ENCODE measurements at regions not wholly inside any gene's neighbourhood (a gene's known extent, or its start where the extent isn't known, plus 50 kb on each side); places are given as distances from the start of the nearest gene placed in this dataset.

DNA sequence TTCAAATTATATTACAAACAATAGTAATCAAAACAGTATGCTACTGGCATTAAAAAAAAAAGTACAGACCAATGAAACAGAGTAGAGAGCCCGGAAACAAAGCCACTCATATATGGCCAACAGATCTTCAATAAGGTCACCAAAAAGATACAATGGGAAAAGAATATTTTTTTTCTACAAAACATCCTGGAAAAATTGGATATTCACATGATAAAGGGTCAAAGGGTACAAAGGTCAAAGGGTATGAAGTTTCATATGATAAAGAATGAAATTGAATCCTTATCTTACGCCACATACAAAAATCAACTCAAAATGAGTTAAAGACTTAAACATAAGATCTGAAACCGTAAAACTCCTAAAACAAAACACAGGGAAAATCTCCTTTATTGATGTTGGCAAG lies 168.5 kb upstream of the PELI2 start:
- Histone ChIP-seq H4K20me1 (ENCODE audit: insufficient read depth, low read length) (no peaks in the 10 kb centered on the region), H3K4ac (ENCODE audit: low read depth, low read length) (no peak overlapping the region), H2BK20ac (ENCODE audit: low read depth, low read length) (no peak overlapping the region), H4K91ac (ENCODE audit: insufficient read depth, low read depth, low read length) (no peak overlapping the region), H2AK5ac (ENCODE audit: low read depth, low read length) (no peak overlapping the region), H3K79me1 (ENCODE audit: low read depth in 1 of 2, low read length in 2 of 2) (no peaks in the 10 kb centered on the region), H3K18ac (ENCODE audit: low read depth, low read length) (no peak overlapping the region), H3K27me3 (ENCODE audit: control insufficient read depth, insufficient read depth, low read length) (peaks cover 13% of the 10 kb centered on the region), H3K27ac (ENCODE audit: insufficient read depth, low read length) (no peak overlapping the region), H3K23ac (ENCODE audit: low read depth, low read length) (no peak overlapping the region), H2BK120ac (ENCODE audit: low read depth, low read length) (no peak overlapping the region), H3K14ac (replicated peaks; ENCODE audit: low read depth, low read length) (no peak overlapping the region), H3K4me1 (ENCODE audit: control insufficient read depth, insufficient read depth, low read length) (no peaks in the 10 kb centered on the region), H2AFZ (replicated peaks; ENCODE audit: low read length, poor library complexity) (no peak overlapping the region), H3K9ac (ENCODE audit: low read depth, low read length) (no peak overlapping the region), H3K9me3 (ENCODE audit: control insufficient read depth, insufficient read depth, low read length) (no peaks in the 10 kb centered on the region; the same call in 1 of the 2 replicates), H2BK5ac (ENCODE audit: low read depth, low read length, poor library complexity, severe bottlenecking) (no peak overlapping the region), H3K4me2 (ENCODE audit: low read depth, low read length) (no peak overlapping the region), H3K56ac (ENCODE audit: extremely low read depth, insufficient read depth, low read length) (no peak overlapping the region), H4K5ac (ENCODE audit: low read depth, low read length) (no peak overlapping the region), H4K8ac (ENCODE audit: low read depth in 2 of 2, low read length in 2 of 2) (no peak overlapping the region), H2AK9ac (replicated peaks; ENCODE audit: low read depth, low read length, poor library complexity) (no peak overlapping the region), H2BK15ac (ENCODE audit: low read depth, low read length) (no peak overlapping the region), H3K9me1 (ENCODE audit: insufficient read depth, low read length) (no peaks in the 10 kb centered on the region), H3K4me3 (ENCODE audit: insufficient read depth, low read depth, low read length) (no peak overlapping the region), H3K36me3 (ENCODE audit: control insufficient read depth, insufficient read depth, low read length) (no peaks in the 10 kb centered on the region)
- no CpG with 5 or more reads among the region's 3 CpGs for WGBS, 2 experiments (ENCODE audit: extremely low coverage in 2 of 2, insufficient read length in 1 of 2)
- dilution Hi-C loops (cut with HindIII; ENCODE audit: low sequenced_read_pairs, unreplicated experiment) (no loop called here), in situ Hi-C loops (cut with MboI; ENCODE audit: low sequenced_read_pairs) (no loop called here), intact Hi-C loops (cut with micrococcal nuclease) (no loop called here)
- no TSS peak for BruUV-seq (replicated peaks)
- no peak for ATAC-seq (ENCODE audit: low read depth)
- no peak for DNase-seq
- ChIA-PET POLR2A (ENCODE audit: unreplicated experiment) (no interaction called here), CTCF (no interaction called here)
- TF ChIP-seq RAD21 (IDR thresholded peaks at IDR 0.05; ENCODE audit: low read length) (no peak), FOS (IDR thresholded peaks at IDR 0.05; ENCODE audit: low read depth, low read length) (no peak), RFX5 (IDR thresholded peaks at IDR 0.05; ENCODE audit: low read depth, low read length) (no peak), CEBPB (IDR thresholded peaks at IDR 0.05; ENCODE audit: low read depth, low read length) (no peak), CHD1 (IDR thresholded peaks at IDR 0.05; ENCODE audit: low read depth, low read length) (no peak), SMC3 (IDR thresholded peaks at IDR 0.05; ENCODE audit: low read depth, low read length) (no peak), MXI1 (IDR thresholded peaks at IDR 0.05; ENCODE audit: borderline replicate concordance, low read depth, low read length) (no peak), MAFK (IDR thresholded peaks at IDR 0.05; ENCODE audit: low read depth, low read length) (no peak)
- TF ChIP-seq, protein P1, sequence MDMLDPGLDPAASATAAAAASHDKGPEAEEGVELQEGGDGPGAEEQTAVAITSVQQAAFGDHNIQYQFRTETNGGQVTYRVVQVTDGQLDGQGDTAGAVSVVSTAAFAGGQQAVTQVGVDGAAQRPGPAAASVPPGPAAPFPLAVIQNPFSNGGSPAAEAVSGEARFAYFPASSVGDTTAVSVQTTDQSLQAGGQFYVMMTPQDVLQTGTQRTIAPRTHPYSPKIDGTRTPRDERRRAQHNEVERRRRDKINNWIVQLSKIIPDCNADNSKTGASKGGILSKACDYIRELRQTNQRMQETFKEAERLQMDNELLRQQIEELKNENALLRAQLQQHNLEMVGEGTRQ (IDR thresholded peaks at IDR 0.05; ENCODE audit: low read depth, low read length): no peak
